Ascending aorta (tissue), 2 donors: ENCODE measurements at regions not wholly inside any gene's neighbourhood (a gene's known extent, or its start where the extent isn't known, plus 50 kb on each side); places are given as distances from the start of the nearest gene placed in this dataset.
A peak's percentile ranks its signal among the peaks of the same experiment; 100 is the strongest.

Source experiments
- DNase-seq, 2 donors: peaks; one replicate each; pipeline ENCODE4 v3.0.0-alpha.2; 2019; ENCODE audit warnings: low spot score in 2 of 2
- H3K27ac ChIP-seq, 2 donors: fragments of 200-600 bp; sonication (generic); one replicate each; pipeline ENCODE4 v1.5.1; 2016 to 2017; ENCODE audit warnings: mild to moderate bottlenecking in 1 of 2
- H3K27me3 ChIP-seq: fragments of 200-600 bp; sonication (generic); one replicate; pipeline ENCODE4 v1.5.1; 2017
- H3K36me3 ChIP-seq, 2 donors: fragments of 200-600 bp; sonication (generic); one replicate each; pipeline ENCODE4 v1.5.1; 2016
- H3K4me1 ChIP-seq, 2 donors: fragments of 200-600 bp; sonication (generic); one replicate each; pipeline ENCODE4 v1.5.1; 2016 to 2017; ENCODE audit warnings: mild to moderate bottlenecking in 1 of 2
- H3K4me3 ChIP-seq, 2 donors: fragments of 200-600 bp; sonication (generic); one replicate each; pipeline ENCODE4 v1.5.1; 2016 to 2017; ENCODE audit warnings: mild to moderate bottlenecking in 1 of 2
- H3K9me3 ChIP-seq, 2 donors: fragments of 200-600 bp; sonication (generic); one replicate each; pipeline ENCODE4 v1.5.1; 2016
- intact Hi-C: fragments of 100-400 bp; cut with DNase I; formaldehyde crosslinking; loops from one replicate; pipeline ENCODE4 v1.15.1; 2023
- TF ChIP-seq, protein P1 (sequence below), 3 experiments: fragments of 200-600 bp in 2 of 3; fragments of 450-650 bp in 1 of 3; sonication (generic) in 2 of 3; IDR thresholded peaks; one replicate each; pipeline ENCODE4 v1.5.1; 2016 to 2019; ENCODE audit warnings: antibody characterized with exemption in 3 of 3, mild to moderate bottlenecking in 1 of 3, moderate library complexity in 1 of 3

DNA sequence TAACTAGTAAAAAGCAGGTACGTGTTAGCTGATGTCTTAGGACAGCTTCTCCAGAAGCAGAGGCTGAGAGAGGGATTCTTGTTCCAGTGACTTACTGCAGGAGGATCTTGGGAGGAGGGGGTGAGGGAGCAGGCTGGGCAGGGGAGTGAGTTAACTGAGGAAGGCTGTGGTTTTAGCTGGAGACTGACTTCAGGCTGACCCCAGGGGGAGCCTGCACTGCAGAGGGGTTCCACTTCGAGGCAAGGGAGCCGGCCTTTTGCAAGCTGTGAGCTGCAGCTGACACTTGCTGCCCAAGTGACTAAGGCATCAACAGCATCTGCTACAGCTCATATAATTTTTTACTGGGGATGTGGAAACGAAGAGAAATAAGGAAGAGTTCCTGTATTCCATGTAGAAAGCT is 50.4 kb upstream of the SOD1 start:
- DNase-seq = no peak
- no peaks in the 10 kb centered on the region for H3K4me1 ChIP-seq
- no peaks in the 10 kb centered on the region for H3K27me3 ChIP-seq
- no peak overlapping the region for H3K4me3 ChIP-seq
- intact Hi-C loops = loop anchor here (10.0 kb wide), 1 partner anchor 504 kb away; no protein-coding TSS in a partner anchor
- no peaks in the 10 kb centered on the region for H3K9me3 ChIP-seq
- H3K27ac ChIP-seq = no peak overlapping the region
- TF ChIP-seq, protein P1, sequence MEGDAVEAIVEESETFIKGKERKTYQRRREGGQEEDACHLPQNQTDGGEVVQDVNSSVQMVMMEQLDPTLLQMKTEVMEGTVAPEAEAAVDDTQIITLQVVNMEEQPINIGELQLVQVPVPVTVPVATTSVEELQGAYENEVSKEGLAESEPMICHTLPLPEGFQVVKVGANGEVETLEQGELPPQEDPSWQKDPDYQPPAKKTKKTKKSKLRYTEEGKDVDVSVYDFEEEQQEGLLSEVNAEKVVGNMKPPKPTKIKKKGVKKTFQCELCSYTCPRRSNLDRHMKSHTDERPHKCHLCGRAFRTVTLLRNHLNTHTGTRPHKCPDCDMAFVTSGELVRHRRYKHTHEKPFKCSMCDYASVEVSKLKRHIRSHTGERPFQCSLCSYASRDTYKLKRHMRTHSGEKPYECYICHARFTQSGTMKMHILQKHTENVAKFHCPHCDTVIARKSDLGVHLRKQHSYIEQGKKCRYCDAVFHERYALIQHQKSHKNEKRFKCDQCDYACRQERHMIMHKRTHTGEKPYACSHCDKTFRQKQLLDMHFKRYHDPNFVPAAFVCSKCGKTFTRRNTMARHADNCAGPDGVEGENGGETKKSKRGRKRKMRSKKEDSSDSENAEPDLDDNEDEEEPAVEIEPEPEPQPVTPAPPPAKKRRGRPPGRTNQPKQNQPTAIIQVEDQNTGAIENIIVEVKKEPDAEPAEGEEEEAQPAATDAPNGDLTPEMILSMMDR (IDR thresholded peaks at IDR 0.05) = no peak
- H3K36me3 ChIP-seq = no peaks in the 10 kb centered on the region

DNA sequence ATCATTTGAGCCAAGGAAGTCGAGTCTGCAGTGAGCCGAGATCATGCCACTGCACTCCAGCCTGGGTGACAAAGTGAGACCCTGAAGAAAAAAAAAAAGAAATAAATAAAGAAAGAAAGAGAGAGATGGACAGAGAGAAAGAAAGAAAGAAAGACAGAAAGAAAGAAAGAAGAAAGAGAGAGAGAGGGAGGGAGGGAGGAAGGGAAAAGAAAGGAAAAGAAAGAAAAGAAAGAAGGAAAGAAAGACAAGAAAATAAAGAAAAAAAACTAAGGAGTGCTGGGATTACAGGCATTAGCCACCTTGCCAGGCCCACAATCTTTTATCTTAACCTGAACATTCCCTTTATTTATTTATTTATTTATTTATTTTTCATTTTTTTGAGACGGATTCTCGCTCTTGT is 51.7 kb upstream of the SOD1 start:
- Histone ChIP-seq H3K4me1 (no peaks in the 10 kb centered on the region), H3K27me3 (no peaks in the 10 kb centered on the region), H3K9me3 (no peaks in the 10 kb centered on the region), H3K4me3 (no peak overlapping the region), H3K27ac (no peak overlapping the region), H3K36me3 (no peaks in the 10 kb centered on the region)
- intact Hi-C loops = loop anchor here (10.0 kb wide), 1 partner anchor 503 kb away; no protein-coding TSS in a partner anchor
- TF ChIP-seq, protein P1 (IDR thresholded peaks at IDR 0.05) = no peak
- no peak for DNase-seq

DNA sequence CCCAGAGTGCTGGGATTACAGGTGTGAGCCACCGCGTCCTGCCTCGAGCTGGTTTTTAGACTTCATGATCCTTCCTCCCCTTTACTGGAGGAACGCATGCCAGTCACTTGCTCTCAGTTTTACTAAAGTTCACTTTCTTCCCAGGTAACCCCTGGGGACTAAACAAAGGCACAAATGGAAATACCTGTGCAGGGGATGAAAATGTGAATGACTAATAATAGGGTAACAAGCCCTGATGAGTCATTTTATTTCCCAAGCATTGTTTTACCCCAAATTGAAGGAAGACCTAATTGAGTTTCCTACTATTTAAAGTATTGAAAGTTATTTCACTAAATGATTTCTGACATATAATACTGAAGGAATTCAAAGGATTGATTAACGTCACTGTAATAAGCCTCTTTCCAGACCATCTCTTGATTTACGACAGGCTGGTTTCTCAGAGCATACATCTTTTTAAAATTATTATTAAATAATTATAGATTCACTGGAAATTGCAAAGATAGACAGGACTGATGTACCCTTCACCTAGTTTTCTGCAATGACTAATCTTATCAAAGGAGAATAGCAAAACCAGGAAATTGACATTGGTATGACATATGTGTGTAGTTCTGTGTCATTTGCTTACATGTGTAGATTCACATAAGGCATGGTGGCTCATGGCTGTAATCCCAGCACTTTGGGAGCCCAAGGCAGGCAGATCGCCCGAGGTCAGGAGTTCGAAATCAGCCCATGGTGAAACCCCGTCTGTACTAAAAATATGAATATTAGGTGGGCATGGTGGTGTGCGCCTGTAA is 53.2 kb upstream of the SOD1 start:
- H3K9me3 ChIP-seq = no peaks in the 10 kb centered on the region
- H3K27me3 ChIP-seq = no peaks in the 10 kb centered on the region
- intact Hi-C loops = loop anchor here (10.0 kb wide), 1 partner anchor 501 kb away; no protein-coding TSS in a partner anchor
- TF ChIP-seq, protein P1 (IDR thresholded peaks at IDR 0.05) = no peak
- no peak for DNase-seq
- no peaks in the 10 kb centered on the region for H3K4me1 ChIP-seq
- no peak overlapping the region for H3K27ac ChIP-seq
- no peak overlapping the region for H3K4me3 ChIP-seq
- H3K36me3 ChIP-seq = no peaks in the 10 kb centered on the region

DNA sequence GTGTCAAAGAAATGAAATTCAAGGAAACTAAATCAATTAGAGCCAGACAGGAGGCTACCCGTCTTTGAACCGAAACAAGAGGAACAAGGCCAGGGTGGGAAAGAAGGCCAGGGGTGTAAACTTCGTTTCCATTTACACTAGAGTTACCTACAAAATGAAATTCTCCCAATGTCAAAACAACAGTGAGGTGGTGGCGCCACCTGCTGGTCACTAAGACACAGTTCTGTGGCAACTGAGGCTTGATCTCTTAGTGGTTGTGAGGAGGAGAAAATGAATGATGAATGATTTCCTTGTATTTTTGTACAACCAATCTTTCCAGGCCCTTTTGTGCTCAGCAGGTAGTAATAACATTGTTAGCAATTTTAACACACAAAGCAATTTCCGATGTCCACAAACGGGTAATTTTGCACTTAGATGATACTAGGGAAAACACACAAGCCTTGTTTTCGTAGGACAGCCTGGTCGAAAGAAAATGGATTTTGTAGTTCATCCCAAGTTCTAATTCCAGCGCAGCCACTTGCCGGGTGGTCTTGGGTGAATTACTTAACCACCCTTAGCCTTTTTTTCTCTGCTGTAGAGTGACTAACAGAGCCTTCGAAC is 54.8 kb upstream of the SOD1 start:
- no peaks in the 10 kb centered on the region for H3K27me3 ChIP-seq
- no peaks in the 10 kb centered on the region for H3K9me3 ChIP-seq
- intact Hi-C loops = loop anchor here (2.0 to 10.0 kb wide), 2 partner anchors 406 to 500 kb away; no protein-coding TSS in a partner anchor
- no peak for DNase-seq
- H3K4me3 ChIP-seq = no peak overlapping the region
- no peak overlapping the region for H3K27ac ChIP-seq
- H3K36me3 ChIP-seq = no peaks in the 10 kb centered on the region
- no peaks in the 10 kb centered on the region for H3K4me1 ChIP-seq
- TF ChIP-seq, protein P1 (IDR thresholded peaks at IDR 0.05) = peak; percentile 32 to 82 (median 69)

DNA sequence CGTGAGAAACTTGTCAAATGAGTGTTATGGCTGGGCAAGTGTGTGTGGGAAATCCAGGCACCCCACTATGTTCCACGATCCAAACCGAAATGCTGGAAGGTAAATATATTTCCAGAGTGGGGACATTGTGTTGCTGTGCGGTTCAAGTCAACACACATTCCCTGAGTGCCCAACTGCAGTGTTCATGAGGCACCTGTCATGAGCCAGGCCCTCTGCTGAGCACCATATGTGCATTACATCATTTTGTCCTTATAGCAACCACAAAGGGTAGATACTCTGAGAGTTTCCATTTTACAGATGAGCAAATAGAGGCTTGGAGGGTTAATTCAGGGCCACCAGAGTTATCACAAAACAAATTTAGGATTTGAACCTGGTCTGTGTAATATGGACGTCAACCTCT is 59.9 kb upstream of the SOD1 start:
- Histone ChIP-seq H3K9me3 (no peaks in the 10 kb centered on the region), H3K27ac (no peak overlapping the region), H3K36me3 (no peaks in the 10 kb centered on the region), H3K4me1 (no peaks in the 10 kb centered on the region), H3K27me3 (no peaks in the 10 kb centered on the region), H3K4me3 (no peak overlapping the region)
- no peak for DNase-seq
- TF ChIP-seq, protein P1 (IDR thresholded peaks at IDR 0.05) = no peak
- intact Hi-C loops = no loop called here
